Fibroblast of lung (primary cell): ENCODE measurements at regions not wholly inside any gene's neighbourhood (a gene's known extent, or its start where the extent isn't known, plus 50 kb on each side); places are given as distances from the start of the nearest gene placed in this dataset.

ENCODE experiments used
- DNase-seq, 2 donors: peaks; one replicate each; pipeline versions ENCODE4 v3.0.0 to v3.0.0-alpha.2; 2010; ENCODE audit warnings: low read depth in 2 of 2
- H2AFZ ChIP-seq: 2 replicates; pipeline ENCODE4 v1.5.1; 2012; ENCODE audit warnings: low read length, control low read depth, inconsistent platforms
- H3K27ac ChIP-seq: 2 replicates; pipeline ENCODE4 v1.5.1; 2011; ENCODE audit warnings: low read length, control low read depth; ENCODE audit not compliant: insufficient read depth
- H3K27me3 ChIP-seq: 2 replicates; pipeline ENCODE4 v1.5.1; 2011; ENCODE audit warnings: mild to moderate bottlenecking, low read length; ENCODE audit not compliant: control insufficient read depth, insufficient read depth
- H3K36me3 ChIP-seq: 2 replicates; pipeline ENCODE4 v1.5.1; 2011; ENCODE audit warnings: low read length; ENCODE audit not compliant: control insufficient read depth, insufficient read depth
- H3K4me1 ChIP-seq: 2 replicates; pipeline ENCODE4 v1.5.1; 2011; ENCODE audit warnings: low read length; ENCODE audit not compliant: control insufficient read depth, insufficient read depth; ENCODE audit errors: extremely low read depth
- H3K4me2 ChIP-seq: 2 replicates; pipeline ENCODE4 v1.5.1; 2011; ENCODE audit warnings: low read length, control low read depth; ENCODE audit not compliant: insufficient read depth; ENCODE audit errors: extremely low read depth
- H3K4me3 ChIP-seq, 4 experiments: fragments of 200-600 bp in 1 of 4; sonication (generic) in 1 of 4; replicated peaks in 1 of 4; 2 replicates each; pipeline ENCODE4 v1.5.1; 2011 to 2016; ENCODE audit warnings: low read length in 4 of 4, low read depth in 3 of 4, mild to moderate bottlenecking in 3 of 4, control low read depth in 2 of 4, inconsistent platforms in 1 of 4, mixed read lengths in 1 of 4; ENCODE audit not compliant: insufficient read depth in 1 of 4; ENCODE audit errors: control extremely low read depth in 1 of 4
- H3K79me2 ChIP-seq: 2 replicates; pipeline ENCODE4 v1.5.1; 2012; ENCODE audit warnings: mild to moderate bottlenecking, low read length, inconsistent platforms; ENCODE audit not compliant: control insufficient read depth, insufficient read depth
- H3K9ac ChIP-seq: 2 replicates; pipeline ENCODE4 v1.5.1; 2011; ENCODE audit warnings: mild to moderate bottlenecking, low read length, control low read depth; ENCODE audit not compliant: insufficient read depth
- H3K9me3 ChIP-seq: 2 replicates; pipeline ENCODE4 v1.5.1; 2012; ENCODE audit warnings: low read depth, low read length; ENCODE audit not compliant: control insufficient read depth, insufficient read depth
- H4K20me1 ChIP-seq: 2 replicates; pipeline ENCODE4 v1.5.1; 2011; ENCODE audit warnings: low read length; ENCODE audit not compliant: control insufficient read depth, insufficient read depth; ENCODE audit errors: extremely low read depth
- CTCF ChIP-seq, 2 donors: IDR thresholded peaks in 1 of 2; conservative IDR thresholded peaks in 1 of 2; 1 replicate in 1 of 2; 2 replicates in 1 of 2; pipeline ENCODE4 v1.5.1; 2011 to 2012; ENCODE audit warnings: low read length in 2 of 2, control low read depth in 1 of 2, inconsistent platforms in 1 of 2, low read depth in 1 of 2, mild to moderate bottlenecking in 1 of 2
- EZH2 ChIP-seq: IDR thresholded peaks from 2 replicates; pipeline ENCODE4 v1.5.1; 2012; ENCODE audit warnings: low read length, control low read depth, mild to moderate bottlenecking; ENCODE audit errors: missing control alignments

DNA sequence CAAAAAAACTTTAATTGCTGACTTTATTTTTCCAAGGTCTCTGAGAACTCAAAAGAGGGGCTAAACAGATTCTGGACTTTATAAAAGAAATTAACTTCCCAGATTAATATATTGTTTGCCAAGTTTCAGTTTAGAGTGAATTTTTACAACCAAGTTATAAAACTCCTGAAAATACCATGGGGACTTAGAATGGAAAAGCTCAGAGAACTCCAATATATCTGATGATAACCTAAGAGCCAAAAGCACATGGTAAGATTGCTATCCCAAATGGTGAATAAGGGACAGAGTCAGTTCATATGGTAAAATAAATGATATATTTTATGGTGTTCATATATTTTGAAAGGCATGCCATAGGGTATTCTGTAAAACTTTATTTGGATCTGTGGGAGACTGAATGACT lies 470.9 kb downstream of the TTLL7 start:
- no peak overlapping the region for H3K9ac ChIP-seq
- TF ChIP-seq EZH2 = no peak
- TF ChIP-seq CTCF (conservative IDR thresholded peaks at IDR 0.05 in 1 of 2, IDR thresholded peaks at IDR 0.05 in 1 of 2; ENCODE audit: low read depth in 1 of 2, low read length in 2 of 2) = no peak
- no peak overlapping the region for H3K4me3 ChIP-seq
- no peaks in the 10 kb centered on the region for H3K27me3 ChIP-seq
- no peak overlapping the region for H2AFZ ChIP-seq
- no peak overlapping the region for H3K4me2 ChIP-seq
- H3K36me3 ChIP-seq = no peaks in the 10 kb centered on the region
- no peaks in the 10 kb centered on the region for H3K4me1 ChIP-seq
- H3K9me3 ChIP-seq = no peaks in the 10 kb centered on the region
- DNase-seq = no peak
- no peak overlapping the region for H3K27ac ChIP-seq
- H4K20me1 ChIP-seq = no peaks in the 10 kb centered on the region
- H3K79me2 ChIP-seq = no peaks in the 10 kb centered on the region

DNA sequence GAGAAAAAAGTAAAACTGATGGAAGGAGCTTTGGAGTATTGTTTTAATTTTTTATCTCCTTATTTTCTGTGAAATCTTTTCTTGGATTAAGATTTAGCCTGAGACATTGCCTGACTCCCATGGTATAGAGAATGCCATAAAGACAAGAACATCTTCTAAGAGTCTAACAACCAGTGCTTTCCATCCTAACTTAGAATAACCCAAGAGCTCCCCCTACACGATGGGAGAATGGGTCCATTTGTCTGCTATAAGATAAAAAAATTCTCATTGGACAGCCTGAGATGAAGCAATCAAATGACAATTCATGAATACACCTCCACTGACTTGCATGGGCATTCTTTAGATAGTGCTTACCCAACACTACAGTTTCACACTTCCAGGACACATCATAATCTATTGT lies 478.1 kb downstream of the TTLL7 start:
- Histone ChIP-seq H3K4me1 (no peaks in the 10 kb centered on the region), H3K27me3 (no peaks in the 10 kb centered on the region), H3K27ac (no peak overlapping the region), H3K79me2 (no peaks in the 10 kb centered on the region), H3K9ac (no peak overlapping the region), H3K36me3 (no peaks in the 10 kb centered on the region), H3K4me3 (no peak overlapping the region), H2AFZ (no peak overlapping the region), H4K20me1 (no peaks in the 10 kb centered on the region), H3K4me2 (no peak overlapping the region), H3K9me3 (no peaks in the 10 kb centered on the region)
- DNase-seq = no peak
- TF ChIP-seq EZH2 = no peak
- no peak for TF ChIP-seq CTCF (conservative IDR thresholded peaks at IDR 0.05 in 1 of 2, IDR thresholded peaks at IDR 0.05 in 1 of 2; ENCODE audit: low read depth in 1 of 2, low read length in 2 of 2)

GRCh38 chr1:83516369-83516768 lies 482.6 kb downstream of the TTLL7 start:
- no peak overlapping the region for H3K4me2 ChIP-seq
- H4K20me1 ChIP-seq = no peaks in the 10 kb centered on the region
- no peaks in the 10 kb centered on the region for H3K79me2 ChIP-seq
- H3K9me3 ChIP-seq = no peaks in the 10 kb centered on the region
- H2AFZ ChIP-seq = no peak overlapping the region
- no peak overlapping the region for H3K9ac ChIP-seq
- no peak overlapping the region for H3K4me3 ChIP-seq
- H3K36me3 ChIP-seq = no peaks in the 10 kb centered on the region
- peak in 1 of 2 donors; percentile 31 for DNase-seq
- H3K4me1 ChIP-seq = no peaks in the 10 kb centered on the region
- no peaks in the 10 kb centered on the region for H3K27me3 ChIP-seq
- TF ChIP-seq CTCF (conservative IDR thresholded peaks at IDR 0.05 in 1 of 2, IDR thresholded peaks at IDR 0.05 in 1 of 2; ENCODE audit: low read depth in 1 of 2, low read length in 2 of 2) (no peak), EZH2 (no peak)
- H3K27ac ChIP-seq = no peak overlapping the region
